DND-41 (cell line): ENCODE measurements at regions not wholly inside any gene's neighbourhood (a gene's known extent, or its start where the extent isn't known, plus 50 kb on each side); places are given as distances from the start of the nearest gene placed in this dataset.

Experiments used
- EZH2 ChIP-seq: IDR thresholded peaks from 3 replicates; pipeline ENCODE4 v1.6.1; 2012; ENCODE audit warnings: borderline replicate concordance, low read depth, mild to moderate bottlenecking, moderate library complexity, low read length, inconsistent platforms; ENCODE audit not compliant: severe bottlenecking
- TF ChIP-seq, protein P1 (sequence below): IDR thresholded peaks from 2 replicates; pipeline ENCODE4 v1.5.1; 2012; ENCODE audit warnings: borderline replicate concordance, low read length, moderate library complexity, mild to moderate bottlenecking; ENCODE audit not compliant: poor library complexity, severe bottlenecking; ENCODE audit errors: extremely low read depth

- TF ChIP-seq, protein P1, sequence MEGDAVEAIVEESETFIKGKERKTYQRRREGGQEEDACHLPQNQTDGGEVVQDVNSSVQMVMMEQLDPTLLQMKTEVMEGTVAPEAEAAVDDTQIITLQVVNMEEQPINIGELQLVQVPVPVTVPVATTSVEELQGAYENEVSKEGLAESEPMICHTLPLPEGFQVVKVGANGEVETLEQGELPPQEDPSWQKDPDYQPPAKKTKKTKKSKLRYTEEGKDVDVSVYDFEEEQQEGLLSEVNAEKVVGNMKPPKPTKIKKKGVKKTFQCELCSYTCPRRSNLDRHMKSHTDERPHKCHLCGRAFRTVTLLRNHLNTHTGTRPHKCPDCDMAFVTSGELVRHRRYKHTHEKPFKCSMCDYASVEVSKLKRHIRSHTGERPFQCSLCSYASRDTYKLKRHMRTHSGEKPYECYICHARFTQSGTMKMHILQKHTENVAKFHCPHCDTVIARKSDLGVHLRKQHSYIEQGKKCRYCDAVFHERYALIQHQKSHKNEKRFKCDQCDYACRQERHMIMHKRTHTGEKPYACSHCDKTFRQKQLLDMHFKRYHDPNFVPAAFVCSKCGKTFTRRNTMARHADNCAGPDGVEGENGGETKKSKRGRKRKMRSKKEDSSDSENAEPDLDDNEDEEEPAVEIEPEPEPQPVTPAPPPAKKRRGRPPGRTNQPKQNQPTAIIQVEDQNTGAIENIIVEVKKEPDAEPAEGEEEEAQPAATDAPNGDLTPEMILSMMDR, result no peak
- TF ChIP-seq EZH2, result no peak
Observed at GRCh38 chr7:70887186-70887585, 244.8 kb upstream of the GALNT17 start.
